IPS-NIHi7 (cell line): ENCODE measurements at regions not wholly inside any gene's neighbourhood (a gene's known extent, or its start where the extent isn't known, plus 50 kb on each side); places are given as distances from the start of the nearest gene placed in this dataset.

Experiments
- DNase-seq: peaks from one replicate; pipeline ENCODE4 v3.0.0; 2012; ENCODE audit warnings: mixed read lengths; ENCODE audit errors: extremely low spot score

DNA sequence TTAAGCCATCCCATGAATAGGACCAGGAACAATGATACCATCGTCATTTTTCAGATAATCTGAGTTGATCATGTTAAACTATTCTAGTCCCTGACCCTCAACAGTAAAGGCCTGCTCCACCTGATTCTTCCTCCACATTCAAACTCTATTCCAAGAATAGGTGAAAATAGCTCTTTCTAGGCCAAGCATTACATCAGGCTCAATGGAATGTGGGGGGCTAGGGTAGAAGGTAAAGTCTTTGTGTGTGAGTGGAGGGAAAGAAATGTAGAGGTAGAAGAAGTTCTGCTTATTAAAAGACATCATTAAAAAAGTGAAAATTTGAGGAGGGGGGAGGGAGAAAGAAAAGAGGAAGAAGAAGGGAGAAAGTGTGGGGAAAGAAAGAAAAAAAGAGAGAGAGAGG lies 653.3 kb upstream of the PKDCC start:
- no peak for DNase-seq

GRCh38 chr2:41395692-41396091 lies 652.1 kb upstream of the PKDCC start:
- no peak for DNase-seq

DNA sequence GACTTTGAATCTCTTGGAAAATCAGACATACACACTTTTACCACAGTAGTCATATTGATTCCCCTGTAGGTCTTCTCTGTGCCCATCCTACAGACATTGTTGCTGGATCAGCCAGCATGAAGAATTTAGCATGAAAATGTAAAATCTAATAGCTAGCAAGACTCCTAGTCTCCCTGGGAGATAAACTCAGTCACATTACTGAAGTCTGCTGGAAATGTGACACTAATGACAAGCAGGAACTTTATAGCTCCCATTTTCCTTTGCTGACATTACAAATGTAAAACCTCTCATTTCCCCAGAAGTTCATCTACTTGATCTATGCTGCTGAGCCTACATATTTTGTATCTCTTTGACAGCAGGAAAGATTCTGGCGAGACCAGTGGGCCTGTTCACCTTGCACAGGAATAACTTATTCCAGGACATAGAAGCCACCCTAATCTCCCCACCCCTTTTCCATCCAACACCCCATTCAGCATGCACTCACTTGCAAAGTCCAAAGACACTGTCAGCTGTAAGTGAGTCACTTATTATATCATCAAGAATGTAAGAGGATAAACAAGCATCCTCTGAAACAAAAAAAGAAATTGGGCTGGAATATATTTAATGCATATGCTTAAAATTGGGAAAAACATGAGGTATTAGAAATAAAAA lies 648.3 kb upstream of the PKDCC start:
- DNase-seq, result no peak

- peak; percentile 51 for DNase-seq
These were observed 647.6 kb upstream of the PKDCC start for GRCh38 chr2:41400088-41400665.

DNA sequence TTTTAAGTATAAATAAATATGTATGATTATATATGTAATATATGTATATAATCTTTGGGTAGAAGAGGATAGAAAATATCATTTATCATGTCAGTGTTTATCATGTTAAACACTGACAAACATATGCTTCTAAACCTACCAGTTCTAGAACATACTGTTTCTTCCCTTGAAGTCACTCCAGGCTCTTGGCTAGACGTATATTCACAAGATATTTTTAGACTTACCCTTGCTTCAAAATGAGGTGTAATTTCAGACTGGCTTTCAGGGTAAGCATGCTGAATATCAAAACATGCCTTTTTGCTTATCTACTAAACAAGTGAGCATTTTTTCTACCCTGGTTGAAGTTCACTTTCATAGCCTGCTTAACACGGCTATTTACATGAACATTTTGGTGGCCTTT lies 642.4 kb upstream of the PKDCC start:
- DNase-seq, result no peak

GRCh38 chr2:41409328-41409727 lies 638.5 kb upstream of the PKDCC start:
- DNase-seq, result no peak

GRCh38 chr2:41410011-41410410 lies 637.8 kb upstream of the PKDCC start:
- no peak for DNase-seq

DNA sequence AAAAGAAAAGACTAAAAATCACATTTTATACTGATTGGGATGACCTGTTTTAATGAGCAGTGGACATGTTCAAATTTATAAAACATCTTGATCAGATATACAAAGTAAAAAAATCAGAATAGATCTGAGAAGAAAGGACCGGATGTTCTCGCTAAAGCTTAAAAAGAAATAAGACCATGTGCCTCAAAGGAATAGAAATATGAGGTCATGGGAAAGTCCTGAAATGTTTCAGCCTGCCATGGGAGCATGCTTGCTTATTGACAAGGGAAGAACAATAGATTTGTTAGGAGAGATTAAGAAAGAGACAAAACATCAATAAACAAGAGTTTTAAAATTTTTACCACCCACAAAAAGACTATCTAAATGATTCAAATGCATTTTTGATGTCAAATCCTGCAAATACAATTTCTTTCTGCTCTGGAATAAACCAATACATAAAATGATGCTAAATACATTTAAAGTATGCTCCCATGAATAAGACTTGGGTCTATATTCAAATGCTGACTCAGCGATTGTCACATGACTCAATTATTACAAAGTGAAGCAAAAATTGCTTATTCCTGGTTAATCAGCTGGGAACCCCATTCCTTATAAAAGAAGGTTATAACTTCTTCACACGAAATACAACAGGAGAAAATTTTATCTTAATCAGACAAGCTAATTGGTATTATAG lies 633.9 kb upstream of the PKDCC start:
- DNase-seq, result no peak

GRCh38 chr2:41414486-41415230 lies 633.2 kb upstream of the PKDCC start:
- DNase-seq, result peak; percentile 69

- DNase-seq, result no peak
These were observed 630.3 kb upstream of the PKDCC start for GRCh38 chr2:41417511-41417910.

- no peak for DNase-seq
These were observed 627.6 kb upstream of the PKDCC start for GRCh38 chr2:41420219-41420618.

GRCh38 chr2:41420872-41421271 lies 626.9 kb upstream of the PKDCC start:
- no peak for DNase-seq

DNA sequence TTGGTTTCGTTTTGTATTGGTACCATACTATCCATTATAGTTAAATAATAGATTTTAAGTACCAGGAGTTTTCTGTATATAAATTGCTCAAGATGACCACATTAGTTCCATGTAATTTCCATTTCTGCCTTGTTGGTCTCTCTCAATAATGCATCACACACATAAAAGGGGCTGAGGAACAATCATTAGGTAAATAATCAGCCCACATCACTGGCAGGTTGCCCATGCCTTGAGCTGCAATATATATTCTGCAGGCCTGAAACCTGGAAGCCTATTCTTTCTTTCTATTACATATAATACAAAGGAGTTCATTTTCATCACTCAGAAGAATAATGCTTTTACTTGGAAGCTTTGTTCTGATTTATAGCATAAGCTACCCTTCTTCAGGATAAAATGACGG lies 616.1 kb upstream of the PKDCC start:
- DNase-seq, result no peak

- DNase-seq, result no peak
These were observed 615.4 kb upstream of the PKDCC start for GRCh38 chr2:41432459-41432858.

DNA sequence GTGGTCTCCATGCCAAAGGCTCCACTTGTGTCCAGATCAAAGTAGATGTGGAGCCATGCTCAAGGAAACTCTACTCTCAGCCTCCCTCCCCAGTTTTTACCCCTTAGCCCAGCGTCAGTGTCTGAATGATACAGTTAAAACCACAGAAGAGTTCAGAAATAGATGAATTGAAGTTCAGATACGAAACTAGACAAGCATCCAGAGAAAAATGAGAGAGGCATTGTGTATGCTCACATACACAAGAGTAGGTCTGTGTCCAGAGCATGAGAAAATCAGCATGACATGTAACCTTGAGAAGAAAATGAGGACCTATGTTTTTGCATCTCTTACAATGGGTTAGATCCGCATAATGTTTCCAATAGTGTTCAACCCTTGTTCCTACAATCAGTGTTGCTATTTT lies 612.8 kb upstream of the PKDCC start:
- no peak for DNase-seq

- DNase-seq, result no peak
These were observed 605.9 kb upstream of the PKDCC start for GRCh38 chr2:41441958-41442357.

- no peak for DNase-seq
These were observed 602.0 kb upstream of the PKDCC start for GRCh38 chr2:41445865-41446264.

- DNase-seq, result no peak
These were observed 601.6 kb upstream of the PKDCC start for GRCh38 chr2:41446266-41446665.

DNA sequence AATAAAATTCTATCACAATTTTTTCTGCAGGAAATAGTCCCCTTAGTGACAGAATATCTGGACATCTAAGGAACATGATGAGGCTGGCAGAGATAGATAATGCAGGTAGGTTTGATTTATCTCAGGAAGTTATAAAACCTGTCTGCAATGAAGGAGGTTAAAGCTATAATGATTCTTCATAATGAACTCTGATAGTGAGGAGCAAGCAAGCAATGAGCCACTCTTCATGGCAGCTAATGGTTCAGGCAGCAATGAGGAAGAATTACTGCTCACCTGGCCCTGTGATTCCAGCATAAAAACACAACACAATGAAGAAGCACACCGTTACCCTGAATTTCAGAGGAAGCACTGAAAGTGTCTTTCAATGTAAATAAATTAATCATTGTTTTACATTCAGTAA lies 599.6 kb upstream of the PKDCC start:
- no peak for DNase-seq

GRCh38 chr2:41457026-41457425 lies 590.8 kb upstream of the PKDCC start:
- DNase-seq, result no peak

GRCh38 chr2:41460661-41461060 lies 587.2 kb upstream of the PKDCC start:
- DNase-seq, result no peak

DNA sequence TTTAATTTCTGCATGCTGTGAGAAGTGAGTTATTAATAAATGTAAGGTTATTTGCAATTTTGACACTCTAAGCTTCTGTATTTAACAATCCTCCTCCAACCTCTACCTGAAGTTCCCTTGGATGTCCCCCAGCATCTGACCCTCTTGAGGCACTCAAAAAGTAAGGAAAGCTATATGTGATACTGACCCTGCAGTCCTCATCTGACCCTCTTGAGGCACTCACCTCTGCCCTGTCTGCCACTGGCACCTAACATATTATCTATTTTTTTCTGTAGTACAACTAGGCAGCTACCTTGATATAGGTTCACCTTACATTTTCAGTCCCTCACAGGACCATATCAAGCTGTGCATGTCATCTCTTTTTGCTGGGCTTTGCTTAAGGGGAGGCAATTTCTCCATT lies 583.4 kb upstream of the PKDCC start:
- DNase-seq, result no peak

- DNase-seq, result no peak
These were observed 571.9 kb upstream of the PKDCC start for GRCh38 chr2:41475959-41476358.
